ENCODE measurements at regions not wholly inside any gene's neighbourhood (a gene's known extent, or its start where the extent isn't known, plus 50 kb on each side); places are given as distances from the start of the nearest gene placed in this dataset.
A peak's percentile ranks its signal among the peaks of the same experiment; 100 is the strongest.

DNA sequence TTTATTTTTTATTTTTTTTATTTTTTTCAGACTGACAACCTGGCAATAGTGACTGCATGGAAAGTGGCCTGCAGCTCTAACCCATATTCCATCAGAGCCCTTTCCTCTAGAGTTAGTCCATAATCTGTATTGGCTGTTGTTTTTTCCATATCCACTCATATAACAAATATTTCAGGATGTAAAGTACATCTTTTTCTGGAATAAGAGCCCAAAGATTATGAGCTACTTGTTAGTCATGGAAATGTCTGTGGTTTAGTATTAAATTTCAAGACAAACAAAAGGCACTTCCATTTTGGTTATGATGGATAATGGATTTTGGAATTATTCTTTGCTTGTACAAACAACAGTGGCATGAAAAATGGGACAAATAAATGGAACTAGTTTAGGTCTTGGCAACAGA, 296.0 kb upstream of the HS3ST1 start:
- TF ChIP-seq, protein P1, sequence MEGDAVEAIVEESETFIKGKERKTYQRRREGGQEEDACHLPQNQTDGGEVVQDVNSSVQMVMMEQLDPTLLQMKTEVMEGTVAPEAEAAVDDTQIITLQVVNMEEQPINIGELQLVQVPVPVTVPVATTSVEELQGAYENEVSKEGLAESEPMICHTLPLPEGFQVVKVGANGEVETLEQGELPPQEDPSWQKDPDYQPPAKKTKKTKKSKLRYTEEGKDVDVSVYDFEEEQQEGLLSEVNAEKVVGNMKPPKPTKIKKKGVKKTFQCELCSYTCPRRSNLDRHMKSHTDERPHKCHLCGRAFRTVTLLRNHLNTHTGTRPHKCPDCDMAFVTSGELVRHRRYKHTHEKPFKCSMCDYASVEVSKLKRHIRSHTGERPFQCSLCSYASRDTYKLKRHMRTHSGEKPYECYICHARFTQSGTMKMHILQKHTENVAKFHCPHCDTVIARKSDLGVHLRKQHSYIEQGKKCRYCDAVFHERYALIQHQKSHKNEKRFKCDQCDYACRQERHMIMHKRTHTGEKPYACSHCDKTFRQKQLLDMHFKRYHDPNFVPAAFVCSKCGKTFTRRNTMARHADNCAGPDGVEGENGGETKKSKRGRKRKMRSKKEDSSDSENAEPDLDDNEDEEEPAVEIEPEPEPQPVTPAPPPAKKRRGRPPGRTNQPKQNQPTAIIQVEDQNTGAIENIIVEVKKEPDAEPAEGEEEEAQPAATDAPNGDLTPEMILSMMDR (conservative IDR thresholded peaks at IDR 0.05; ENCODE audit: low read depth, low read length), result no peak
- TF ChIP-seq EZH2 (IDR thresholded peaks at IDR 0.05; ENCODE audit: low read length, unreplicated experiment) (no peak), EZH2phosphoT487 (IDR thresholded peaks at IDR 0.05; ENCODE audit: borderline replicate concordance, low read length) (no peak)
- Histone ChIP-seq H3F3A (ENCODE audit: low read length, unreplicated experiment) (no peaks in the 10 kb centered on the region), H3K27ac (ENCODE audit: low read length) (peak overlapping the region; percentile 56), H4K20me1 (ENCODE audit: low read length) (no peaks in the 10 kb centered on the region), H3K27me3 (ENCODE audit: low read length) (no peaks in the 10 kb centered on the region), H3K36me3 (ENCODE audit: low read depth, low read length) (no peaks in the 10 kb centered on the region), H3K4me2 (ENCODE audit: low read length) (no peak overlapping the region), H3K79me2 (ENCODE audit: low read length) (no peaks in the 10 kb centered on the region), H3K9ac (ENCODE audit: low read length) (no peak overlapping the region), H3K4me3 (ENCODE audit: low read length) (no peak overlapping the region), H2AFZ (ENCODE audit: low read length) (no peak overlapping the region), H3K9me2 (replicated peaks; ENCODE audit: low read length) (no peaks in the 10 kb centered on the region), H3K9me3 (ENCODE audit: low read length) (no peaks in the 10 kb centered on the region), H3K4me1 (ENCODE audit: insufficient read depth, low read length) (peaks cover 13% of the 10 kb centered on the region)
- intact Hi-C loops (cut with micrococcal nuclease), result loop anchor here (2.0 to 5.0 kb wide), 3 partner anchors 24 to 296 kb away; partner anchors contain the start of gene HS3ST1
- ChIA-PET CTCF (interaction anchor here (0.6 kb wide), 2 partner anchors 42 to 194 kb away, joined by 4 to 7 read pairs; no protein-coding TSS in a partner anchor), POLR2A (ENCODE audit: unreplicated experiment) (interaction anchor here (0.8 kb wide), 1 partner anchor 24 kb away, joined by 3 read pairs; no protein-coding TSS in a partner anchor)
- DNase-seq (peak; percentile 82), ATAC-seq (peak; percentile 85)
- no TSS peak for BruUV-seq (replicated peaks)

DNA sequence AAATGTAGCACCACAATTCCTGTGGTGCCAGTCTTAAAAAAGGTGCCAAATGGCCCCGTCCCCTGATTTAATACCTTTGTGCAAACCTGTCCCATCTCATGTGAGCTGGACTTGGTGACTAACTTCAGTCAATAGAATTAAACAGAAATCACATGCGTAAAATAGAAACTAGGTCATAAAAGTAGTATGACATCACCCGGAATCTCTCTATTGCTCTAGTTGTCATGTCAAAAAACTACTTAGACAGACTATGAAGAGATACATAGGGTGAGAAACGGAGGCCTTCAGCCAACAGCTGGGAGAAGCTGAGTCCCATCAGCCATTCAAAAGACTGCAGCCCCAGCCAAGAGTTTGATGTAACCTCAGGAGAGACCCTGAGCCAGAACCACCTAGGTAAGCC, 293.5 kb upstream of the HS3ST1 start:
- no TSS peak for BruUV-seq (replicated peaks)
- Histone ChIP-seq H3K27me3 (ENCODE audit: low read length) (no peaks in the 10 kb centered on the region), H3F3A (ENCODE audit: low read length, unreplicated experiment) (no peaks in the 10 kb centered on the region), H3K4me2 (ENCODE audit: low read length) (no peak overlapping the region), H3K27ac (ENCODE audit: low read length) (no peak overlapping the region), H3K36me3 (ENCODE audit: low read depth, low read length) (no peaks in the 10 kb centered on the region), H2AFZ (ENCODE audit: low read length) (no peak overlapping the region), H3K4me1 (ENCODE audit: insufficient read depth, low read length) (peaks cover 14% of the 10 kb centered on the region), H3K4me3 (ENCODE audit: low read length) (no peak overlapping the region), H4K20me1 (ENCODE audit: low read length) (no peaks in the 10 kb centered on the region), H3K9me2 (replicated peaks; ENCODE audit: low read length) (no peaks in the 10 kb centered on the region), H3K9ac (ENCODE audit: low read length) (no peak overlapping the region), H3K9me3 (ENCODE audit: low read length) (no peaks in the 10 kb centered on the region), H3K79me2 (ENCODE audit: low read length) (no peaks in the 10 kb centered on the region)
- ChIA-PET CTCF (no interaction called here), POLR2A (ENCODE audit: unreplicated experiment) (no interaction called here)
- ATAC-seq (peak; percentile 35; the same call in 1 of the 2 replicates), DNase-seq (peak; percentile 25)
- TF ChIP-seq, protein P1 (conservative IDR thresholded peaks at IDR 0.05; ENCODE audit: low read depth, low read length), result no peak
- TF ChIP-seq EZH2 (IDR thresholded peaks at IDR 0.05; ENCODE audit: low read length, unreplicated experiment) (no peak), EZH2phosphoT487 (IDR thresholded peaks at IDR 0.05; ENCODE audit: borderline replicate concordance, low read length) (no peak)
- intact Hi-C loops (cut with micrococcal nuclease), result loop anchor here (5.0 kb wide), 1 partner anchor 180 kb away; no protein-coding TSS in a partner anchor

DNA sequence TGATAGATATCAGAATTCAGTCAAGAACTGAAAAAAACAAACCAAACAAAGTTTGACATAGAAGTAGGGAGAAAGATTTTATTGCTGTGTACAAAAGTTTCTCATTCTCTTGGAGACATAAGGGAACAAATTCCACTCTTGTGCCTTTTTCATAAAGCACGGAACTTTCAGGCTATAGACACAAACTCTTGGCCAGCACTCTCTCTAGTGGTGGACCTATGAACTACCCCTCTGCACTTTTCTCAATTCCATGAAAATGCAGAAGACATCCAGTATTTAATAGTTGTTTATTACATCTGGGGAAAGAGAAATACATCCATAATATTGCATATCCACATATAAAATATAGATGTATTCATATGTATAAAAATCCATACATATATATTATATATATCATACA, 291.6 kb upstream of the HS3ST1 start:
- no peaks in the 10 kb centered on the region for H3K9me3 ChIP-seq (ENCODE audit: low read length)
- peak overlapping the region; percentile 30; the same call in 1 of the 2 replicates for H3K4me2 ChIP-seq (ENCODE audit: low read length)
- H3K27me3 ChIP-seq (ENCODE audit: low read length), result no peaks in the 10 kb centered on the region
- intact Hi-C loops (cut with micrococcal nuclease), result loop anchor here (1.0 to 5.0 kb wide), 7 partner anchors 21 to 1138 kb away; no protein-coding TSS in a partner anchor
- H3K4me1 ChIP-seq (ENCODE audit: insufficient read depth, low read length), result peaks cover 14% of the 10 kb centered on the region
- no peaks in the 10 kb centered on the region for H4K20me1 ChIP-seq (ENCODE audit: low read length)
- TF ChIP-seq, protein P1 (conservative IDR thresholded peaks at IDR 0.05; ENCODE audit: low read depth, low read length), result peak; percentile 74
- no peak for TF ChIP-seq EZH2 (IDR thresholded peaks at IDR 0.05; ENCODE audit: low read length, unreplicated experiment)
- peak; percentile 67 for DNase-seq
- H2AFZ ChIP-seq (ENCODE audit: low read length), result peak overlapping the region; percentile 75
- peak overlapping the region; percentile 60 for H3K9ac ChIP-seq (ENCODE audit: low read length)
- no peaks in the 10 kb centered on the region for H3K9me2 ChIP-seq (replicated peaks; ENCODE audit: low read length)
- H3F3A ChIP-seq (ENCODE audit: low read length, unreplicated experiment), result no peaks in the 10 kb centered on the region
- H3K27ac ChIP-seq (ENCODE audit: low read length), result peak overlapping the region; percentile 61
- H3K79me2 ChIP-seq (ENCODE audit: low read length), result no peaks in the 10 kb centered on the region
- no TSS peak for BruUV-seq (replicated peaks)
- peak; percentile 55 for ATAC-seq
- no peak overlapping the region for H3K4me3 ChIP-seq (ENCODE audit: low read length)
- ChIA-PET CTCF (no interaction called here), POLR2A (ENCODE audit: unreplicated experiment) (no interaction called here)
- no peaks in the 10 kb centered on the region for H3K36me3 ChIP-seq (ENCODE audit: low read depth, low read length)

Data from PC-3 (cell line).